Activated CD4-positive, alpha-beta T cell treated with anti-CD3 and anti-CD28 coated beads, Interleukin-2, amount 50 U/mL, for 16 hours (primary cell): ENCODE measurements at regions not wholly inside any gene's neighbourhood (a gene's known extent, or its start where the extent isn't known, plus 50 kb on each side); places are given as distances from the start of the nearest gene placed in this dataset.
"Not testable (repeated sequence)": the region's sequence is repeated elsewhere in the genome, so short reads cannot be mapped to it uniquely, and the experiment has no call there.

Experiments used
- DNase-seq: peaks from one replicate; pipeline ENCODE4 v3.0.0-alpha.2; 2020

- DNase-seq, result not testable (repeated sequence)
Measured at GRCh38 chr16:8030004-8030403, 560.3 kb downstream of the TMEM114 start.

DNA sequence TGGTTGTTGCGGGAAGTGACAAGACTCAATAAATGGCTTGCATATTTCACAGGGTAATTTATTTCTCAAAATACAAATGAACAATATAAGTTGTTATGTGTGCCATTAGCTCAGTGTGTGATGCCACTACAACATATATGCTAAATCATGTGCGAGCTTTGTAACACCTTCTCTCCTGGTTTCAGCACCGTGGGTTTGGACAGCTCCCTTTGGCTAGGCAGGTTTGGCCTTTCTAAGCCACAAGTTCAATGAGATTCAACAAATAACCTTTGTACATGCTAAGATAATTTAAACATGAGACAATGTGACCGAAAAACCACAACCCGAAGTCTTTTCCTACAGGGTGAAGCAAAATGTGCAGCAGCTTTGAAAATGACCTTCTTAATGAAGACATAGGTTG lies 563.9 kb downstream of the TMEM114 start:
- no peak for DNase-seq

DNA sequence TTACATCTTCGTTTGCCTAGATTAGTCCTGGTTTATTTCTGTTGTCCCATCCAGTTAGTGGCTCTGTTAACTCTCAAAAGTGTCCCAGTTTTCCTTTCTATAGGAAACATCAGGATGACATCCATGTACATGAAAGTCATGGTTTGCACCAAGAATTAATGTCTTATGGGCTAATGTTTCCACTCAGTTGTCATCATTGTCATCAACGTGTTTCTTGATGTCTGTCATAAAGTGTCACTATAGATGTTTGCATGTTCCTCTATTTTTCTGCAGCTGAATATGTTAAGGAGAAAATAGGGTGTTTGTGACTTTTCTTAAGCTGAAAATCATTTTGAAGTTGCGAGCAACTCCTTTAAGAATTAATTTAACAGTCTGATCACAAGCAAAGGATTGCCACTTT lies 567.0 kb downstream of the TMEM114 start:
- no peak for DNase-seq

DNA sequence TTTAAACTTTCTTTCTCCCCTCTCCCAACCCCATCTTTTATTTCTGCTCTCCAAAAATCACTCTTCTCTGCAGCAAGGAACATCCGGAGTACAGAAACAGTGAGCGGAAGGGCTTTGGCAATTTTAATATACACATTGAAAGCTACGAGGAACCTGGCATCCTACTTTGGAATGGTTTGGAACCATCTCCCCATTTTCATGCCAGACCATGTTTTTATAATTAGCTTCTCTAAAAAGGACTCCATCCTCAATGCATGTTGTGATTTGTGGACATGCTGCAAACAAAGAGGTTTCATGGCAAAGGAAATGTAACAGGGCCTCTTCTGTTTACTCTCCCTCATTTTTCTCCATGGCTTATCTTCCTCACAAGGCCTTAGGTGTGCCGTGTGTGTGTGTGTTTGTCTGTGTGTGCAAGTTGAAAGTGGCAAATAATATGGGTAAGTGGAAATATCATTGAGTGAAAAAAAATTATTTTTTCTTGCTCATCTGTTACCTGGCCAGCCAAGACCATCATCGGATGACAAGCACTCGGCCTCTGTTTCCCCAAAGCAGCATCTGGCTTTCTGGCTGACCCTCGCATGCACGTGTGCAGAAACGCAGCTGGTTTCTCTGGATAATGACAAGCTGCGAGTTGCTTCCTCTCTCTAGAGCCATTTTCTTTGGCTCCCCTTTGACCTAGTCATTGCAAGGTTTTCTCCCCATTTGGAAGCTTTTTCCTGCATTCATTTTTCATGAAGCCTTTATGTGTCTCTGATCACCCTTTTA lies 585.0 kb downstream of the TMEM114 start:
- no peak for DNase-seq

- no peak for DNase-seq
Measured at GRCh38 chr16:7998789-7999453, 591.4 kb downstream of the TMEM114 start.

DNA sequence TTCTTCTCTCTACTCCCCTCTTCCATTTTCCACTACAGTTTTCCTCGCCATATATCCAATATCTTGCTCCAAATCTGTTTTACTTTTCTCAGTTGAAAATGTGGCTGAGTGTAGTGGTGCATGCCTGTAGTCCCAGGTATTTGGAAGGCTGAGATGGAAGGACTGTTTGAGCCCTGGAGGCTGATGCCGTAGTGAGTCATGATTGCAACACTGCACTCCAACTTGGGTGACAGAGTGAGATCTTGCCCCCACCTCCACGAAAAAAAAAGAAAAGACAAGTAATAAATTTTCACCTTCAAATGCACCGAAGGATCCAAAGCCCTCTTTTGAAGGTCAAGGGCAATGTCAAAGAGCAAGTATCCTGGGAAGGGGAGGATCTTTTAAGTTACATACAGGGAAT lies 592.3 kb downstream of the TMEM114 start:
- no peak for DNase-seq

GRCh38 chr16:7992616-7993015 lies 597.7 kb downstream of the TMEM114 start:
- DNase-seq, result no peak

GRCh38 chr16:7990626-7991260 lies 599.6 kb downstream of the TMEM114 start:
- DNase-seq, result no peak

- DNase-seq, result no peak
Measured at GRCh38 chr16:7983676-7984075, 606.6 kb downstream of the TMEM114 start.

- DNase-seq, result no peak
Measured at GRCh38 chr16:7980133-7980483, 610.2 kb downstream of the TMEM114 start.

DNA sequence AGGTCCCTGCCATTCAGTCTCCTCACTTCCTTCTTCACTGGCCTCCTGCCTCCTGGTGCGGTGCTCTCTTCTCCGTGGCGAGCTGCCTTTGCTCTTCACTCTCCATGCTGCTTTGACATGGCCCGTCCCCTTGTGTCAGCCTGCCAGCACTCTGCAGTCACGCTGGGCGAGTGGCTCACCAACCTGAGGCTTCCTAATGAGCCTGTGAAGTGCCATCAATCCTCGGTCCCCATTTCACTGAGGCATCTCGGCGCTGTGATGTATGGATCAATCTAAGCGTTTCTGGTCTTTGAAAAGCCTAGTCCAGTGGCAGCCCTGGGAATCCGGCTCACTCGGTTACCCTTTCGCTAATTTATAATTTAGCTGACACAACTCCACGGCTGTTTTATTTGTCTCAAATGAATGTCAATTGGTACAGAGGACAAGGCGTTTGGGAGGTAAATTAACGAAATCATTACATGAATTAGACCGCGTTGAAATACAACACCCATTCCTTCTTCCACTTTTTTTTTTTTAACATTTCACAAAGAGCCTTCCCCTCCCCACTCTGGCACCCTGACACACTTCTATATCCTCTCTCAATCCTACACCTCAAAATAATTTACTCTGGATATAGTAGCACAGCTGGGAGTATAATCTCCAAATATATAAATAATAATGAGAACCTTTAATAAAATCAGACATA lies 610.7 kb downstream of the TMEM114 start:
- DNase-seq, result no peak

- no peak for DNase-seq
Measured at GRCh38 chr16:7976563-7976962, 613.7 kb downstream of the TMEM114 start.

DNA sequence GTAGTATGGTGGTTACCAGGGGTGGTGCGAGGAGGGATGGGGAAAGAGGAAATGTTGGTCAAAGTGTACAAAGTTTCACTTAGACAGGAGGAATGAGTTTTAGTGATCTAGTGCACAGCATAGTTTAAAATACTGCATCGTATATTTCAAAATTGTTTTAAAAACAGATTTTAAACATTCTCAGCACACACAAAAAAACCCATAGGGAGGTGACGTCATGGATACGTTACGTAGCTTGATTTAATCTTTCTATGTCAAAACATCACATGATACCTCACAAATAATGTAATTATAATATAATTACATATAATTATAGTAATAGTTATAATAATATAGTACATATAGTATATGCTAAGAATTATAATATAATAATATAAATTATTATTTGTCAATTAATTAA lies 614.2 kb downstream of the TMEM114 start:
- no peak for DNase-seq

- DNase-seq, result no peak
Measured at GRCh38 chr16:7967996-7968509, 622.3 kb downstream of the TMEM114 start.

DNA sequence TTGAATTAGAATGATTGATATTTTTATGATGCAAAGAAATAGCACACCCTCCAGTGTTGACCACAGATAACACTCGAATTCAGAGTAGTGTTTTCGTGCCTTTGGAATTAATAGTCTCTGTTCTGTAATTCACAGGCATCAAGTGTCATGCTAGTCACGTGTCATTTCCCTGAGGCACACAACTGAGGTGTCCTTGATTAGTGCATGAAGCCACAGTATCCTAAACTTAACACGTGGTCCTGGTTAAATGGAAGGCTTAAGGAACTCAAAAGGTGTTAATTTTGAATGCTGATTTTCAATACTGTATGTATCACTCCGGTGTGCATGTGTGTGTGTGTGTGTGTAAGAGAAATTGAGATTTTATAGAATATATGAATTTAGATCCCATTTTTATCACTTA lies 625.6 kb downstream of the TMEM114 start:
- DNase-seq, result no peak

DNA sequence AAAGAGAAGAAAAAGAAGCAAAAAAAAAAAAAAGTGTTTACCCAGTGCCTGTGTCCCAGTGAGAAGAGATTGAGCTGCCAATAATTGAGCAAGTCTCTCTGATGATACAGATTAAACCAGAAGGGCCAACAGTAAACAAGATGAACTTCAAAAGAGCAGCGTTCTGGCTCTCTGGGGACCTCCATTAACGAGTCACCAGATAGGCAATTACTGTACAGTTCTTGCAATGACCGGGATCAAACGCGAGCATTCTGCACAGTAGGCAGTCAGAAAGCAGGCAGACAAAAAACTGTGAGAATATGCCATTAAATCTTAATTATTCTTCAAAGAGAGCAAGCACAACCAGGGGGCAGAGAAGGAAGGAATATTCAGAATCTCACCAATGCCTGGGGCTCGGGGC lies 626.1 kb downstream of the TMEM114 start:
- no peak for DNase-seq

GRCh38 chr16:7962091-7962879 lies 628.0 kb downstream of the TMEM114 start:
- DNase-seq, result no peak

DNA sequence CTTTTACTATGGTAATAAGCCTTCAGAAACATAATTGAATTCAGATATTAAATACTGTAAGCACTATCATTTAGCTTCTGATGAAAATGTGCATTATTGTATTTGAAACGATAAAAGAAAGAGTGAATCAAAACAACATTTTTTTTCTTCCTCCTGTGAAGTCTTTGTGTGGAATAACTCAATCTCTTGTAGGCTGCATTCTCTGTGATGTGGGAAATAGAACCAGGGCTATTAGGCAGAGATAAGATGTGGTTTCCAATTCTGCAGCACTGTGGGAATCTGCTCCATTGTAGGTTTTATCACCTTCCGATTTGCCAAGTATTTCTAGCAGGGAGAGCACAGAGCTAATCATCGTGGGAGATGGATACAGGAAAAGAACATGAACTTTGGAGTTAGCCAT lies 624.5 kb downstream of the RBFOX1 start:
- DNase-seq, result no peak

DNA sequence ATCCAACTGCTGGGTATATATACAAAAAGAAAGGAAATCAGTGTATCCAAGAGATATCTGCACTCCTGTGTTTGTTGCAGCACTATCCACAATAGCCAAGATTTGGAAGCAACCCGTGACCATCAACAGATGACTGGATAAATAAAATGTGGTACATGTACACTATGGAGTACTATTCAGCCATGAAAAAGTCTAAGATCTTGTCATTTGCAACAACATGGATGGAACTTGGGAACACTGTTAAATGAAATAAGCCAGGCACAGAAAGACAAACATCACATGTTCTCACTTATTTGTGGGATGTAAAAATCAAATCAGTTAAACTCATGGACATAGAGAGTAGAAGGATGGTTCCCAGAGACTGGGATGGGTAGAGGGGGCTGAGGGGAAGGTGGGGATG lies 620.7 kb downstream of the RBFOX1 start:
- DNase-seq, result no peak

DNA sequence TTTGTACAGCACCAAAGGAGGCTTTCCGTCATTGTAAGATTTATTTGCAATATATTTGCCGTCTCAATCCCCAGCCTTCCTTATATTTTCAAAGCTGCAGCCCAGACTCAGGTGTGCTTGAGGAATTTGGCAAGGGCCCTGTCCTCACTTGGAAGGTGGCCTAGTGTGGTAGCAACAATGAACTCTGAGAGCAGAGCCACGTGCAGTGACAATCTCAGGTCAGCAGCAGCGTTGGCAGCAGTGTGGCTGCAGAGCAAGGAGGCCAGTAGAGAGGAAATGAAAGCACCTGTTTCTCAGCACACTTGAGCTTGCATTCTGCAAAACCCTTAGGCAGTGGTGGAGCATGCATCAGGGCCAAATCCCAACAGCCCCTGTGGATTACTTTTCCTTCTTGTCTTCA lies 613.5 kb downstream of the RBFOX1 start:
- DNase-seq, result no peak

DNA sequence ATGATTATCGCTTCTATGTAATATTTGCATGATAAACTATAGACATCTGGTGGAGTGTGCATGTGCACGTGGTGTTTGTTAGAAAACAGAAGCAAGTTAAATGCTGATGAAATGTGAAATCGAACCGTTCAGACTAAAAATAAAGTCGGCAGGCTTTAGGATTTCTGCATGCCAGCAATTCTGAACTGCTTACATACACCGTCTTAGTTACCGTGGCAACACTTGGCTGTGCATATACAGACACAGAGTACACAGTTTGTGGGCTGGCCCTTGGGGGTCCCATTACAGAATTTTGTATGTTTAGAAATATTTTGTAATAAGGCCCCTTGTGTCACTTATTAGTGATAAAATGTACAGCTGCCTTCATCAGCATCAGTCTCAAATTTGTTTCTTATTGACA lies 605.5 kb downstream of the RBFOX1 start:
- no peak for DNase-seq

DNA sequence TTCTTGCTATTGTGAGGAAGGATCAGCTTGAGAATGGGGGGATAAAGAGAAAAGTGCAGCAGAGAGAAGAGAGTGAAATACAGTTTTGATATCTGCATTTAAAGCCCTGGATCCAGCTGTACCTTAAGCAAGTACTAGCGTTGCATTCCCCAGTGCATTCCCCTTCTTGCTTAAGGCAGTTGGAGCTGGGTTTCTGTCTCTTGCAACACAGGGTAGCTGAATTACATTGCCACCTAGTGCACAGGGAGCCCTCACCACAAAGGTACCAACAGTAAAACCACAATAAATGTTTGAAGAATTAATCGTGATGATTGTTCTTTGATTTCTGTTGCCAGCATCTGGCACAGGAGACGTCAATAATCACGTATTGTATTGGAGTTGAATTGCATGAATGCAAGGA lies 588.7 kb downstream of the RBFOX1 start:
- DNase-seq, result no peak

- DNase-seq, result no peak
Measured at GRCh38 chr16:7919782-7920181, 587.1 kb downstream of the RBFOX1 start.
